ENCODE measurements at regions not wholly inside any gene's neighbourhood (a gene's known extent, or its start where the extent isn't known, plus 50 kb on each side); places are given as distances from the start of the nearest gene placed in this dataset.

DNA sequence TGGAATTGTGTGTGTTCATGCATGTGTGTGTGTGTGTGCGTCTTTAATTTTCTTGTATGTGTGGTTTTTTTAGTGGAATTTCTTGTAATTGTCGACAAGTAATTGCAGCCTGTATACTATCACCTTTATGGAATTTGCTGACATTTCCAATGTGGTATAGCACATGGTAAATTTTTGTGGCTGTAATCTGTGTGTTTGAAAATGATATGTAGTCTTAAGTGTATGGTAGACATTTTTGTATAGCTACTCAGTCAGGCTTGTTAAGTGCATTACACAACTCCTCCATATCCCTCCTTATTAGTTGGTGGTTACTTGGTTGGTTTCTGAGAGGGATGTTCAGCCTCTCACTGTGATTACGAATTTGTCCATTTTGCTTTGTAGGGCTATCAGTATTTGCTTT, 384.5 kb upstream of the HSF2 start:
- TF ChIP-seq POLR2A (IDR thresholded peaks at IDR 0.05), result no peak
- TF ChIP-seq, protein P1, sequence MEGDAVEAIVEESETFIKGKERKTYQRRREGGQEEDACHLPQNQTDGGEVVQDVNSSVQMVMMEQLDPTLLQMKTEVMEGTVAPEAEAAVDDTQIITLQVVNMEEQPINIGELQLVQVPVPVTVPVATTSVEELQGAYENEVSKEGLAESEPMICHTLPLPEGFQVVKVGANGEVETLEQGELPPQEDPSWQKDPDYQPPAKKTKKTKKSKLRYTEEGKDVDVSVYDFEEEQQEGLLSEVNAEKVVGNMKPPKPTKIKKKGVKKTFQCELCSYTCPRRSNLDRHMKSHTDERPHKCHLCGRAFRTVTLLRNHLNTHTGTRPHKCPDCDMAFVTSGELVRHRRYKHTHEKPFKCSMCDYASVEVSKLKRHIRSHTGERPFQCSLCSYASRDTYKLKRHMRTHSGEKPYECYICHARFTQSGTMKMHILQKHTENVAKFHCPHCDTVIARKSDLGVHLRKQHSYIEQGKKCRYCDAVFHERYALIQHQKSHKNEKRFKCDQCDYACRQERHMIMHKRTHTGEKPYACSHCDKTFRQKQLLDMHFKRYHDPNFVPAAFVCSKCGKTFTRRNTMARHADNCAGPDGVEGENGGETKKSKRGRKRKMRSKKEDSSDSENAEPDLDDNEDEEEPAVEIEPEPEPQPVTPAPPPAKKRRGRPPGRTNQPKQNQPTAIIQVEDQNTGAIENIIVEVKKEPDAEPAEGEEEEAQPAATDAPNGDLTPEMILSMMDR (IDR thresholded peaks at IDR 0.05 in 4 of 5, conservative IDR thresholded peaks at IDR 0.05 in 1 of 5), result no peak
